ENCODE measurements at regions not wholly inside any gene's neighbourhood (a gene's known extent, or its start where the extent isn't known, plus 50 kb on each side); places are given as distances from the start of the nearest gene placed in this dataset.
"Not testable (repeated sequence)": the region's sequence is repeated elsewhere in the genome, so short reads cannot be mapped to it uniquely, and the experiment has no call there.

DNA sequence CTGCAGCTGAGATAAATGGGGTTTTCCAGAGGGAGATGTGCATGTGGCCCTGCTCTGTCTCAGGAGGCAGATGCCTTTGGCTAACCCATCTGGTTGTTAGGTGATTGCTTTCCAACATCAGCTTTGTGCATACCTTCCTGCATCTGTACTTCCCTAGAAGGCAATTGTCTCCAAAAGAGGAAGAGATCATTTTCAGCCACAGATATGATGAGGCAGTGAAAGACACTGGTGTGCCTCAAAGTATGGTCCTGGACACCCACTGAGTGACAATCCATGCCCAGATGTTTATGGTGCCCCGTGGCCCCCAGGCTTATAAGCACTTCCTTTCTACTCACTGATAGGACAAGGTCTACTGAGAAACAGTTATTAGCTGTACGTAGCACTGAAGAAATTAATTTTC, 117.5 kb upstream of the NR2F2 start:
- ATAC-seq (ENCODE audit: insufficient read depth, low read depth) (no peak), DNase-seq (no peak)
- no peaks in the 10 kb centered on the region for H3K36me3 ChIP-seq (ENCODE audit: insufficient read depth, low read length)
- H3K4me2 ChIP-seq (ENCODE audit: insufficient read depth, low read length): no peak overlapping the region
- no peak overlapping the region for H3K27ac ChIP-seq (ENCODE audit: low read length)
- H3K9me3 ChIP-seq (ENCODE audit: insufficient read depth, low read length, severe bottlenecking): no peaks in the 10 kb centered on the region
- H4K20me1 ChIP-seq (ENCODE audit: insufficient read depth, low read length): no peaks in the 10 kb centered on the region
- H3K4me3 ChIP-seq (ENCODE audit: low read depth in 1 of 2, low read length in 2 of 2): no peak overlapping the region
- no peaks in the 10 kb centered on the region for H3K79me2 ChIP-seq (ENCODE audit: insufficient read depth, low read length)
- TF ChIP-seq EZH2 (IDR thresholded peaks at IDR 0.05; ENCODE audit: borderline replicate concordance, low read depth, low read length, severe bottlenecking): no peak
- TF ChIP-seq, protein P1, sequence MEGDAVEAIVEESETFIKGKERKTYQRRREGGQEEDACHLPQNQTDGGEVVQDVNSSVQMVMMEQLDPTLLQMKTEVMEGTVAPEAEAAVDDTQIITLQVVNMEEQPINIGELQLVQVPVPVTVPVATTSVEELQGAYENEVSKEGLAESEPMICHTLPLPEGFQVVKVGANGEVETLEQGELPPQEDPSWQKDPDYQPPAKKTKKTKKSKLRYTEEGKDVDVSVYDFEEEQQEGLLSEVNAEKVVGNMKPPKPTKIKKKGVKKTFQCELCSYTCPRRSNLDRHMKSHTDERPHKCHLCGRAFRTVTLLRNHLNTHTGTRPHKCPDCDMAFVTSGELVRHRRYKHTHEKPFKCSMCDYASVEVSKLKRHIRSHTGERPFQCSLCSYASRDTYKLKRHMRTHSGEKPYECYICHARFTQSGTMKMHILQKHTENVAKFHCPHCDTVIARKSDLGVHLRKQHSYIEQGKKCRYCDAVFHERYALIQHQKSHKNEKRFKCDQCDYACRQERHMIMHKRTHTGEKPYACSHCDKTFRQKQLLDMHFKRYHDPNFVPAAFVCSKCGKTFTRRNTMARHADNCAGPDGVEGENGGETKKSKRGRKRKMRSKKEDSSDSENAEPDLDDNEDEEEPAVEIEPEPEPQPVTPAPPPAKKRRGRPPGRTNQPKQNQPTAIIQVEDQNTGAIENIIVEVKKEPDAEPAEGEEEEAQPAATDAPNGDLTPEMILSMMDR (IDR thresholded peaks at IDR 0.05; ENCODE audit: borderline replicate concordance, extremely low read depth, low read length, poor library complexity, severe bottlenecking): no peak
- no peak overlapping the region for H3K9ac ChIP-seq (ENCODE audit: low read depth, low read length)
- no peak overlapping the region for H2AFZ ChIP-seq (ENCODE audit: low read depth, low read length)
- no peaks in the 10 kb centered on the region for H3K27me3 ChIP-seq (ENCODE audit: insufficient read depth, low read length, poor library complexity)
- no peaks in the 10 kb centered on the region for H3K4me1 ChIP-seq (ENCODE audit: insufficient read depth, low read length)

- ATAC-seq (ENCODE audit: insufficient read depth, low read depth) (no peak), DNase-seq (no peak)
- H3K27ac ChIP-seq (ENCODE audit: low read length): no peak overlapping the region
- H3K27me3 ChIP-seq (ENCODE audit: insufficient read depth, low read length, poor library complexity): no peaks in the 10 kb centered on the region
- no peaks in the 10 kb centered on the region for H3K36me3 ChIP-seq (ENCODE audit: insufficient read depth, low read length)
- H3K9me3 ChIP-seq (ENCODE audit: insufficient read depth, low read length, severe bottlenecking): no peaks in the 10 kb centered on the region
- H3K4me2 ChIP-seq (ENCODE audit: insufficient read depth, low read length): no peak overlapping the region
- no peak for TF ChIP-seq EZH2 (IDR thresholded peaks at IDR 0.05; ENCODE audit: borderline replicate concordance, low read depth, low read length, severe bottlenecking)
- TF ChIP-seq, protein P1 (IDR thresholded peaks at IDR 0.05; ENCODE audit: borderline replicate concordance, extremely low read depth, low read length, poor library complexity, severe bottlenecking): no peak
- no peaks in the 10 kb centered on the region for H3K4me1 ChIP-seq (ENCODE audit: insufficient read depth, low read length)
- no peak overlapping the region for H3K4me3 ChIP-seq (ENCODE audit: low read depth in 1 of 2, low read length in 2 of 2)
- H3K9ac ChIP-seq (ENCODE audit: low read depth, low read length): no peak overlapping the region
- no peaks in the 10 kb centered on the region for H3K79me2 ChIP-seq (ENCODE audit: insufficient read depth, low read length)
- no peak overlapping the region for H2AFZ ChIP-seq (ENCODE audit: low read depth, low read length)
- H4K20me1 ChIP-seq (ENCODE audit: insufficient read depth, low read length): no peaks in the 10 kb centered on the region
These were observed 116.6 kb upstream of the NR2F2 start for GRCh38 chr15:96213896-96214295.

DNA sequence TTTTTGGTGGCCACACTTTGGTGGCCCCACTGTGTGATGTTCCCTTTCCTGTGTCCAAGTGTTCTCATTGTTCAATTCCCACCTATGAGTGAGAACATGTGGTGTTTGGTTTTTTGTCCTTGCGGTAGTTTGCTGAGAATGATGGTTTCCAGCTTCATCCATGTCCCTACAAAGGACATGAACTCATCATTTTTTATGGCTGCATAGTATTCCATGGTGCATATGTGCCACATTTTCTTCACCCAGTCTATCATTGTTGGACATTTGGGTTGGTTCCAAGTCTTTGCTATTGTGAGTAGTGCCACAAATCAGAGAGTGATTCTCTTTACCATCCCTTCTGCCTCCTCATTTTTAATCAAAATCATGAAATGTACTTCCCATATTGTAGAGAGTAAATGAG, 114.0 kb upstream of the NR2F2 start:
- H3K9me3 ChIP-seq (ENCODE audit: insufficient read depth, low read length, severe bottlenecking); H4K20me1 ChIP-seq (ENCODE audit: insufficient read depth, low read length); DNase-seq; H3K4me3 ChIP-seq (ENCODE audit: low read depth in 1 of 2, low read length in 2 of 2); H2AFZ ChIP-seq (ENCODE audit: low read depth, low read length); H3K27me3 ChIP-seq (ENCODE audit: insufficient read depth, low read length, poor library complexity); H3K79me2 ChIP-seq (ENCODE audit: insufficient read depth, low read length); ATAC-seq (ENCODE audit: insufficient read depth, low read depth); H3K9ac ChIP-seq (ENCODE audit: low read depth, low read length); H3K4me1 ChIP-seq (ENCODE audit: insufficient read depth, low read length); H3K36me3 ChIP-seq (ENCODE audit: insufficient read depth, low read length); H3K4me2 ChIP-seq (ENCODE audit: insufficient read depth, low read length); H3K27ac ChIP-seq (ENCODE audit: low read length): not testable (repeated sequence)

GRCh38 chr15:96217983-96218382, 112.5 kb upstream of the NR2F2 start:
- no peaks in the 10 kb centered on the region for H3K79me2 ChIP-seq (ENCODE audit: insufficient read depth, low read length)
- H3K9me3 ChIP-seq (ENCODE audit: insufficient read depth, low read length, severe bottlenecking): no peaks in the 10 kb centered on the region
- no peak overlapping the region for H3K4me3 ChIP-seq (ENCODE audit: low read depth in 1 of 2, low read length in 2 of 2)
- H3K27ac ChIP-seq (ENCODE audit: low read length): no peak overlapping the region
- no peak for ATAC-seq (ENCODE audit: insufficient read depth, low read depth)
- no peak overlapping the region for H3K9ac ChIP-seq (ENCODE audit: low read depth, low read length)
- no peaks in the 10 kb centered on the region for H3K4me1 ChIP-seq (ENCODE audit: insufficient read depth, low read length)
- H4K20me1 ChIP-seq (ENCODE audit: insufficient read depth, low read length): no peaks in the 10 kb centered on the region
- H2AFZ ChIP-seq (ENCODE audit: low read depth, low read length): no peak overlapping the region
- no peak overlapping the region for H3K4me2 ChIP-seq (ENCODE audit: insufficient read depth, low read length)
- TF ChIP-seq EZH2 (IDR thresholded peaks at IDR 0.05; ENCODE audit: borderline replicate concordance, low read depth, low read length, severe bottlenecking): no peak
- TF ChIP-seq, protein P1 (IDR thresholded peaks at IDR 0.05; ENCODE audit: borderline replicate concordance, extremely low read depth, low read length, poor library complexity, severe bottlenecking): no peak
- no peaks in the 10 kb centered on the region for H3K36me3 ChIP-seq (ENCODE audit: insufficient read depth, low read length)
- H3K27me3 ChIP-seq (ENCODE audit: insufficient read depth, low read length, poor library complexity): no peaks in the 10 kb centered on the region
- DNase-seq: no peak
